Smooth muscle cell (in vitro differentiated cells): ENCODE measurements at regions not wholly inside any gene's neighbourhood (a gene's known extent, or its start where the extent isn't known, plus 50 kb on each side); places are given as distances from the start of the nearest gene placed in this dataset.

Experiments
- DNase-seq: peaks from one replicate; lab custom pipeline; 2025; ENCODE audit not compliant: unreplicated experiment; lab: John Stamatoyannopoulos, UW
- H2AFZ ChIP-seq: fragments of 200-600 bp; sonication (generic); 2 replicates; pipeline ENCODE4 v1.6.0; 2016; ENCODE audit warnings: antibody characterized with exemption, low read depth, mild to moderate bottlenecking
- H3F3A ChIP-seq: fragments of 200-600 bp; sonication (generic); 2 replicates; pipeline ENCODE4 v1.6.0; 2017; ENCODE audit warnings: antibody characterized with exemption, low read depth
- H3K27ac ChIP-seq: fragments of 200-600 bp; sonication (generic); 2 replicates; pipeline ENCODE4 v1.5.1; 2016; ENCODE audit warnings: low read depth, mild to moderate bottlenecking
- H3K27me3 ChIP-seq: fragments of 200-600 bp; sonication (generic); 2 replicates; pipeline ENCODE4 v1.6.1; 2016; ENCODE audit warnings: low read depth, mild to moderate bottlenecking
- H3K36me3 ChIP-seq: fragments of 200-600 bp; sonication (generic); 2 replicates; pipeline ENCODE4 v1.5.1; 2016; ENCODE audit warnings: low read depth
- H3K4me1 ChIP-seq: fragments of 200-600 bp; sonication (generic); 2 replicates; pipeline ENCODE4 v1.5.1; 2016; ENCODE audit warnings: low read depth
- H3K4me2 ChIP-seq: fragments of 200-600 bp; sonication (generic); 2 replicates; pipeline ENCODE4 v1.6.0; 2016; ENCODE audit warnings: mild to moderate bottlenecking
- H3K4me3 ChIP-seq: fragments of 200-600 bp; sonication (generic); 2 replicates; pipeline ENCODE4 v1.5.1; 2016; ENCODE audit warnings: mild to moderate bottlenecking
- H3K79me2 ChIP-seq: fragments of 200-600 bp; sonication (generic); 2 replicates; pipeline ENCODE4 v1.6.0; 2016; ENCODE audit warnings: low read depth, mild to moderate bottlenecking
- H3K9ac ChIP-seq: fragments of 200-600 bp; sonication (generic); 2 replicates; pipeline ENCODE4 v1.6.0; 2016; ENCODE audit warnings: low read depth
- H3K9me3 ChIP-seq: fragments of 200-600 bp; sonication (generic); replicated peaks from 2 replicates; pipeline ENCODE4 v1.5.1; 2016; ENCODE audit warnings: low read depth
- H4K20me1 ChIP-seq: fragments of 200-600 bp; sonication (generic); 2 replicates; pipeline ENCODE4 v1.6.0; 2016; ENCODE audit warnings: low read depth
- CTCF ChIP-seq: fragments of 200-600 bp; sonication (generic); IDR thresholded peaks from 2 replicates; pipeline ENCODE4 v1.5.1; 2017; ENCODE audit warnings: borderline replicate concordance, mild to moderate bottlenecking, antibody characterized with exemption; ENCODE audit not compliant: insufficient read depth, poor library complexity, severe bottlenecking
- WGBS: methylation state at CpG from one replicate; pipeline ENCODE4 v1.1.7; 2016; ENCODE audit warnings: low lambda C conversion rate; 5-methylcytosine and 5-hydroxymethylcytosine counted together

GRCh38 chr7:17040716-17041115 is 158.9 kb upstream of the AGR3 start:
- Histone ChIP-seq H3K27ac (peak overlapping the region; percentile 69), H3F3A (no peaks in the 10 kb centered on the region), H4K20me1 (no peaks in the 10 kb centered on the region), H3K9me3 (no peaks in the 10 kb centered on the region), H2AFZ (no peak overlapping the region), H3K4me1 (peaks cover 7% of the 10 kb centered on the region), H3K4me2 (no peak overlapping the region), H3K9ac (no peak overlapping the region), H3K36me3 (no peaks in the 10 kb centered on the region), H3K27me3 (no peaks in the 10 kb centered on the region), H3K4me3 (no peak overlapping the region), H3K79me2 (no peaks in the 10 kb centered on the region)
- no peak for TF ChIP-seq CTCF
- WGBS, result 77% methylated on average over 4 of the region's 4 CpGs
- no peak for DNase-seq

- H4K20me1 ChIP-seq, result no peaks in the 10 kb centered on the region
- H2AFZ ChIP-seq, result peak overlapping the region; percentile 54
- H3K79me2 ChIP-seq, result no peaks in the 10 kb centered on the region
- peak overlapping the region; percentile 69 for H3K27ac ChIP-seq
- no peaks in the 10 kb centered on the region for H3K36me3 ChIP-seq
- peaks cover 7% of the 10 kb centered on the region for H3K4me1 ChIP-seq
- no peak overlapping the region for H3K9ac ChIP-seq
- H3K9me3 ChIP-seq, result no peaks in the 10 kb centered on the region
- no peak overlapping the region for H3K4me3 ChIP-seq
- DNase-seq, result no peak
- no peaks in the 10 kb centered on the region for H3F3A ChIP-seq
- no peak for TF ChIP-seq CTCF
- 2% methylated on average over 2 of the region's 2 CpGs for WGBS
- no peaks in the 10 kb centered on the region for H3K27me3 ChIP-seq
- peak overlapping the region; percentile 71 for H3K4me2 ChIP-seq
These were observed 159.5 kb upstream of the AGR3 start for GRCh38 chr7:17041324-17041723.

GRCh38 chr7:17042211-17042610 is 160.4 kb upstream of the AGR3 start:
- Histone ChIP-seq H3K4me2 (peak overlapping the region; percentile 71), H3K4me3 (no peak overlapping the region), H3K27me3 (no peaks in the 10 kb centered on the region), H3K27ac (peak overlapping the region; percentile 69), H3K36me3 (no peaks in the 10 kb centered on the region), H3K9ac (no peak overlapping the region), H2AFZ (peak overlapping the region; percentile 29), H3K79me2 (no peaks in the 10 kb centered on the region), H3F3A (no peaks in the 10 kb centered on the region), H3K9me3 (no peaks in the 10 kb centered on the region), H4K20me1 (no peaks in the 10 kb centered on the region), H3K4me1 (peaks cover 7% of the 10 kb centered on the region)
- DNase-seq, result no peak
- WGBS, result 87% methylated on average over 2 of the region's 2 CpGs
- TF ChIP-seq CTCF, result no peak
